ENCODE measurements at regions not wholly inside any gene's neighbourhood (a gene's known extent, or its start where the extent isn't known, plus 50 kb on each side); places are given as distances from the start of the nearest gene placed in this dataset.
"Not testable (repeated sequence)": the region's sequence is repeated elsewhere in the genome, so short reads cannot be mapped to it uniquely, and the experiment has no call there.

- no peaks in the 10 kb centered on the region for H3K9me3 Mint-ChIP-seq (ENCODE audit: low read depth)
- H3K36me3 Mint-ChIP-seq (ENCODE audit: low read depth): no peaks in the 10 kb centered on the region
- no peak overlapping the region for H3K4me3 Mint-ChIP-seq (ENCODE audit: unreplicated experiment)
- no peak for TF ChIP-seq CTCF (IDR thresholded peaks at IDR 0.05)
- peaks cover 5% of the 10 kb centered on the region for H3K27me3 Mint-ChIP-seq (ENCODE audit: low read depth)
- no peak overlapping the region for H3K27ac Mint-ChIP-seq (ENCODE audit: unreplicated experiment)
- peaks cover 11% of the 10 kb centered on the region for H3K4me1 Mint-ChIP-seq (ENCODE audit: low read depth)
- no peak for DNase-seq (ENCODE audit: low spot score)
These were observed 61.9 kb upstream of the VASH1 start for GRCh38 chr14:76699209-76699938.

GRCh38 chr14:76699939-76700590 is 61.2 kb upstream of the VASH1 start:
- H3K36me3 Mint-ChIP-seq (ENCODE audit: low read depth): no peaks in the 10 kb centered on the region
- no peak overlapping the region for H3K27ac Mint-ChIP-seq (ENCODE audit: unreplicated experiment)
- H3K4me1 Mint-ChIP-seq (ENCODE audit: low read depth): peaks cover 11% of the 10 kb centered on the region
- no peak for DNase-seq (ENCODE audit: low spot score)
- H3K9me3 Mint-ChIP-seq (ENCODE audit: low read depth): no peaks in the 10 kb centered on the region
- peaks cover 5% of the 10 kb centered on the region for H3K27me3 Mint-ChIP-seq (ENCODE audit: low read depth)
- no peak for TF ChIP-seq CTCF (IDR thresholded peaks at IDR 0.05)
- no peak overlapping the region for H3K4me3 Mint-ChIP-seq (ENCODE audit: unreplicated experiment)

GRCh38 chr14:76701436-76701835 is 59.8 kb upstream of the VASH1 start:
- no peaks in the 10 kb centered on the region for H3K9me3 Mint-ChIP-seq (ENCODE audit: low read depth)
- no peaks in the 10 kb centered on the region for H3K36me3 Mint-ChIP-seq (ENCODE audit: low read depth)
- DNase-seq (ENCODE audit: low spot score): no peak
- no peak overlapping the region for H3K4me3 Mint-ChIP-seq (ENCODE audit: unreplicated experiment)
- H3K27ac Mint-ChIP-seq (ENCODE audit: unreplicated experiment): no peak overlapping the region
- no peaks in the 10 kb centered on the region for H3K27me3 Mint-ChIP-seq (ENCODE audit: low read depth)
- no peak for TF ChIP-seq CTCF (IDR thresholded peaks at IDR 0.05)
- peaks cover 11% of the 10 kb centered on the region for H3K4me1 Mint-ChIP-seq (ENCODE audit: low read depth)

- no peak overlapping the region for H3K27ac Mint-ChIP-seq (ENCODE audit: unreplicated experiment)
- no peak overlapping the region for H3K4me3 Mint-ChIP-seq (ENCODE audit: unreplicated experiment)
- no peaks in the 10 kb centered on the region for H3K27me3 Mint-ChIP-seq (ENCODE audit: low read depth)
- H3K9me3 Mint-ChIP-seq (ENCODE audit: low read depth): no peaks in the 10 kb centered on the region
- no peak for DNase-seq (ENCODE audit: low spot score)
- no peaks in the 10 kb centered on the region for H3K36me3 Mint-ChIP-seq (ENCODE audit: low read depth)
- TF ChIP-seq CTCF (IDR thresholded peaks at IDR 0.05): no peak
- H3K4me1 Mint-ChIP-seq (ENCODE audit: low read depth): peaks cover 11% of the 10 kb centered on the region
These were observed 59.3 kb upstream of the VASH1 start for GRCh38 chr14:76701981-76702380.

- no peak for TF ChIP-seq CTCF (IDR thresholded peaks at IDR 0.05)
- Mint-ChIP-seq H3K4me3 (ENCODE audit: unreplicated experiment) (no peak overlapping the region), H3K27ac (ENCODE audit: unreplicated experiment) (no peak overlapping the region), H3K36me3 (ENCODE audit: low read depth) (no peaks in the 10 kb centered on the region), H3K27me3 (ENCODE audit: low read depth) (no peaks in the 10 kb centered on the region), H3K9me3 (ENCODE audit: low read depth) (no peaks in the 10 kb centered on the region), H3K4me1 (ENCODE audit: low read depth) (no peaks in the 10 kb centered on the region)
- no peak for DNase-seq (ENCODE audit: low spot score)
These were observed 56.1 kb upstream of the VASH1 start for GRCh38 chr14:76705214-76705613.

- H3K9me3 Mint-ChIP-seq (ENCODE audit: low read depth); DNase-seq (ENCODE audit: low spot score); H3K4me3 Mint-ChIP-seq (ENCODE audit: unreplicated experiment); H3K4me1 Mint-ChIP-seq (ENCODE audit: low read depth); H3K27ac Mint-ChIP-seq (ENCODE audit: unreplicated experiment); H3K36me3 Mint-ChIP-seq (ENCODE audit: low read depth); H3K27me3 Mint-ChIP-seq (ENCODE audit: low read depth): not testable (repeated sequence)
These were observed 55.1 kb upstream of the VASH1 start for GRCh38 chr14:76706207-76706606.

Data from chondrocyte (in vitro differentiated cells).